ENCODE measurements at regions not wholly inside any gene's neighbourhood (a gene's known extent, or its start where the extent isn't known, plus 50 kb on each side); places are given as distances from the start of the nearest gene placed in this dataset.

GRCh38 chr15:69579950-69580618, 127.5 kb downstream of the RPLP1 start:
- TF ChIP-seq CTCF (IDR thresholded peaks at IDR 0.05) = no peak
- TF ChIP-seq POLR2AphosphoS5 (IDR thresholded peaks at IDR 0.05) = no peak

All from gastroesophageal sphincter (tissue), 3 donors.